ENCODE measurements at regions not wholly inside any gene's neighbourhood (a gene's known extent, or its start where the extent isn't known, plus 50 kb on each side); places are given as distances from the start of the nearest gene placed in this dataset.

- TF ChIP-seq CTCF (IDR thresholded peaks at IDR 0.05; ENCODE audit: borderline replicate concordance, extremely low read depth, low read length, poor library complexity, severe bottlenecking), result no peak
- TF ChIP-seq EZH2 (IDR thresholded peaks at IDR 0.05; ENCODE audit: borderline replicate concordance, low read depth, low read length, severe bottlenecking), result no peak
Measured at GRCh38 chr9:73531051-73531532, 379.4 kb downstream of the ANXA1 start.
